ENCODE measurements at regions not wholly inside any gene's neighbourhood (a gene's known extent, or its start where the extent isn't known, plus 50 kb on each side); places are given as distances from the start of the nearest gene placed in this dataset.
A peak's percentile ranks its signal among the peaks of the same experiment; 100 is the strongest.

GRCh38 chr2:173835726-173836125 is 129.4 kb downstream of the SP3 start:
- H3K4me3 ChIP-seq (ENCODE audit: control insufficient read depth, low read depth, low read length), result no peak overlapping the region
- no peak for DNase-seq (ENCODE audit: low read depth)
- TF ChIP-seq CTCF (IDR thresholded peaks at IDR 0.05; ENCODE audit: control insufficient read depth, insufficient read depth, low read depth, low read length, missing control alignments), result no peak

GRCh38 chr2:173841110-173841509 is 124.1 kb downstream of the SP3 start:
- TF ChIP-seq CTCF (IDR thresholded peaks at IDR 0.05; ENCODE audit: control insufficient read depth, insufficient read depth, low read depth, low read length, missing control alignments), result no peak
- DNase-seq (ENCODE audit: low read depth), result no peak
- no peak overlapping the region for H3K4me3 ChIP-seq (ENCODE audit: control insufficient read depth, low read depth, low read length)

- no peak for TF ChIP-seq CTCF (IDR thresholded peaks at IDR 0.05; ENCODE audit: control insufficient read depth, insufficient read depth, low read depth, low read length, missing control alignments)
- DNase-seq (ENCODE audit: low read depth), result no peak
- H3K4me3 ChIP-seq (ENCODE audit: control insufficient read depth, low read depth, low read length), result no peak overlapping the region
Observed at GRCh38 chr2:173843526-173843925, 121.6 kb downstream of the SP3 start.

GRCh38 chr2:173851141-173851641 is 114.0 kb downstream of the SP3 start:
- no peak for TF ChIP-seq CTCF (IDR thresholded peaks at IDR 0.05; ENCODE audit: control insufficient read depth, insufficient read depth, low read depth, low read length, missing control alignments)
- H3K4me3 ChIP-seq (ENCODE audit: control insufficient read depth, low read depth, low read length), result no peak overlapping the region
- DNase-seq (ENCODE audit: low read depth), result peak; percentile 39

GRCh38 chr2:173854141-173854540 is 111.0 kb downstream of the SP3 start:
- no peak for DNase-seq (ENCODE audit: low read depth)
- no peak for TF ChIP-seq CTCF (IDR thresholded peaks at IDR 0.05; ENCODE audit: control insufficient read depth, insufficient read depth, low read depth, low read length, missing control alignments)
- no peak overlapping the region for H3K4me3 ChIP-seq (ENCODE audit: control insufficient read depth, low read depth, low read length)

GRCh38 chr2:173854840-173855239 is 110.3 kb downstream of the SP3 start:
- no peak overlapping the region for H3K4me3 ChIP-seq (ENCODE audit: control insufficient read depth, low read depth, low read length)
- no peak for DNase-seq (ENCODE audit: low read depth)

More at GRCh38 chr2:173854840-173855239, 110.3 kb downstream of the SP3 start:
- TF ChIP-seq CTCF (IDR thresholded peaks at IDR 0.05; ENCODE audit: control insufficient read depth, insufficient read depth, low read depth, low read length, missing control alignments), result no peak

Measured in AG09309 (cell line).